Neural progenitor cell (in vitro differentiated cells): ENCODE measurements at regions not wholly inside any gene's neighbourhood (a gene's known extent, or its start where the extent isn't known, plus 50 kb on each side); places are given as distances from the start of the nearest gene placed in this dataset.

Source experiments
- DNase-seq: peaks from one replicate; pipeline ENCODE4 v3.0.0-alpha.2; 2016; ENCODE audit warnings: low spot score
- H2AFZ ChIP-seq: fragments of 200-600 bp; sonication (generic); replicated peaks from 2 replicates; pipeline ENCODE4 v1.6.1; 2016; ENCODE audit warnings: antibody characterized with exemption
- H3F3A ChIP-seq: fragments of 200-600 bp; sonication (generic); 2 replicates; pipeline ENCODE4 v1.6.1; 2016; ENCODE audit warnings: antibody characterized with exemption, low read depth
- H3K27ac ChIP-seq: fragments of 200-600 bp; sonication (generic); 2 replicates; pipeline ENCODE4 v1.5.1; 2016; ENCODE audit warnings: mild to moderate bottlenecking
- H3K27me3 ChIP-seq: fragments of 200-600 bp; sonication (generic); 2 replicates; pipeline ENCODE4 v1.6.1; 2016; ENCODE audit warnings: mild to moderate bottlenecking, moderate library complexity
- H3K36me3 ChIP-seq: fragments of 200-600 bp; sonication (generic); 2 replicates; pipeline ENCODE4 v1.5.1; 2016
- H3K4me1 ChIP-seq: fragments of 200-600 bp; sonication (generic); 2 replicates; pipeline ENCODE4 v1.6.1; 2016; ENCODE audit warnings: mixed run types
- H3K4me2 ChIP-seq: fragments of 200-600 bp; sonication (generic); 2 replicates; pipeline ENCODE4 v1.6.1; 2016
- H3K4me3 ChIP-seq: fragments of 200-600 bp; sonication (generic); 2 replicates; pipeline ENCODE4 v1.5.1; 2016
- H3K79me2 ChIP-seq: fragments of 200-600 bp; sonication (generic); 2 replicates; pipeline ENCODE4 v1.6.1; 2016; ENCODE audit warnings: low read depth
- H3K9ac ChIP-seq: fragments of 200-600 bp; sonication (generic); 2 replicates; pipeline ENCODE4 v1.6.1; 2016
- H3K9me3 ChIP-seq: fragments of 200-600 bp; sonication (generic); 2 replicates; pipeline ENCODE4 v1.5.1; 2016; ENCODE audit warnings: low read depth
- H4K20me1 ChIP-seq: fragments of 200-600 bp; sonication (generic); 2 replicates; pipeline ENCODE4 v1.6.1; 2016; ENCODE audit warnings: low read depth
- H3K27ac Mint-ChIP-seq: 3 replicates; pipeline ENCODE4 v1.8.0; 2021; ENCODE audit warnings: mixed read lengths
- H3K27me3 Mint-ChIP-seq: 2 replicates; pipeline ENCODE4 v1.8.0; 2022; ENCODE audit warnings: low read depth, mild to moderate bottlenecking, inconsistent platforms, moderate library complexity, mixed read lengths; ENCODE audit not compliant: insufficient read depth
- H3K36me3 Mint-ChIP-seq: 3 replicates; pipeline ENCODE4 v1.8.0; 2021; ENCODE audit warnings: mixed read lengths
- H3K4me1 Mint-ChIP-seq: 3 replicates; pipeline ENCODE4 v1.8.0; 2021; ENCODE audit warnings: mixed read lengths
- H3K4me3 Mint-ChIP-seq: 3 replicates; pipeline ENCODE4 v1.8.0; 2021; ENCODE audit warnings: mild to moderate bottlenecking, moderate library complexity, mixed read lengths
- H3K9me3 Mint-ChIP-seq: 3 replicates; pipeline ENCODE4 v1.8.0; 2020; ENCODE audit warnings: mixed read lengths
- CTCF ChIP-seq: fragments of 200-600 bp; sonication (generic); IDR thresholded peaks from 2 replicates; pipeline ENCODE4 v1.5.1; 2017; ENCODE audit warnings: antibody characterized with exemption, mild to moderate bottlenecking
- EZH2 ChIP-seq: fragments of 200-600 bp; sonication (generic); IDR thresholded peaks from 2 replicates; pipeline ENCODE4 v1.6.1; 2017; ENCODE audit warnings: antibody characterized with exemption, mild to moderate bottlenecking, moderate library complexity
- EZH2phosphoT487 ChIP-seq: fragments of 200-600 bp; sonication (generic); IDR thresholded peaks from 2 replicates; pipeline ENCODE4 v1.6.1; 2017; ENCODE audit warnings: antibody characterized with exemption

DNA sequence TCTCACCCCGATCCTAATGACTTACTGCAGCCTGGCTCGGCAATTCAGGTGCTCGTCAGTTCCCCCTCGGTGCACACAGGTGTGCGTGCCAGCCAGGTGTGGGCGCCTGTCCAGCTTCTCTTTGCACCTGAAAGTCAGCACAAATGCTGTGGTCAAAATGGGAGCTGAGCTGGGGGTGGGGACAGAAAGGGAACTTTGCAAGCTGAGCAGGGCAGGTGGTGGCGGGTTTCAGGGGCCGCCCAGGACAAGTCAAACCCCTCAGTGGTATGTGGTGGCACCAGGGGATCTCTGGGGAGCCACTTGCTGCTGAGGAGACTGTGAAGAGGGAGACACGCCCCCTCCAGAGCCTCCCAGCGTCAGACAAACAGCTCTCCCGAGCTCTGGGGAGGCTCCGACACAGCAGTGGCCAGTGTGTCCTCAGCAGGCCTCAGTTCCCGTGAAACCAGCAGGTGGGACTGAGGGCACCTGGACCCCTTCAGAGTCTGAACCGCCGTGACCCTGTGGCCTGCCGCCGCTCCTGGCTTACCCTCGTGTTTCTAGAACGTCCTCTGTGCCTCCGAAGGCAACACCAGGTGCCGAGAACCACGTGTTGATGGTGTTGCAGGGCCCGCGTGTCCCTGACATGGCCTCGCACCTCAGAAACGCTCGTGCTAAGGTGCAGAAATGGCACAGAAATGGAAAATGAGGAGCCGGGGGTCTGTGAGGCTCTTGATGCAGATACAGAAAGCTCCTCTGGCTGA lies 233.5 kb upstream of the TNRC6C start:
- DNase-seq = no peak
- Histone ChIP-seq H3F3A (no peaks in the 10 kb centered on the region), H3K27me3 (no peaks in the 10 kb centered on the region), H3K9me3 (no peaks in the 10 kb centered on the region), H2AFZ (no peak overlapping the region), H3K4me3 (no peak overlapping the region), H3K4me2 (no peak overlapping the region), H3K9ac (no peak overlapping the region), H3K4me1 (peaks cover 6% of the 10 kb centered on the region), H4K20me1 (no peaks in the 10 kb centered on the region), H3K36me3 (no peaks in the 10 kb centered on the region), H3K27ac (no peak overlapping the region), H3K79me2 (no peaks in the 10 kb centered on the region)
- H3K9me3 Mint-ChIP-seq = peaks cover 18% of the 10 kb centered on the region
- no peak overlapping the region for H3K27ac Mint-ChIP-seq
- no peaks in the 10 kb centered on the region for H3K36me3 Mint-ChIP-seq
- TF ChIP-seq CTCF (no peak), EZH2phosphoT487 (no peak), EZH2 (no peak)
- H3K27me3 Mint-ChIP-seq = peaks cover 10% of the 10 kb centered on the region
- H3K4me3 Mint-ChIP-seq = no peak overlapping the region
- peaks cover 30% of the 10 kb centered on the region for H3K4me1 Mint-ChIP-seq

DNA sequence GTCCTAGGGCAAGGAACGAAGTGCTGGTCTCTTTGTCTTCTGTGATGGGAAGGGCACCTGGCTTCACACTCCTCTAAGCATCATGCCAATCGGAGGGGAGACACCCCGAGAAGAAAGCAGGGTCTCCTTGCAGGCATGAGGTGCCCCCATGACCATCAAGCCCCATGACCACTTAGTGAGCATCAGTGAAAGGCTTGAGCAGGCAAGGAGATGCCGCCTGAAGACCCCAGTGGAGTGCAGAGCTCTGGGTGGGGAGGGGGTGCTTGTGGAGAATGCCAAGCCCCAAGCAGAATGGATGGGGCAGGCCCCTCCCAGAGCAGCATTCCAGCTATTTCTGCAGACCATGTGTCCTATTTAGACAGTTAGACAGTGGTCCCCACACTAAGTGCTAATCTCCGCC lies 232.7 kb upstream of the TNRC6C start:
- Histone ChIP-seq H3K4me3 (no peak overlapping the region), H3K4me1 (peaks cover 6% of the 10 kb centered on the region), H3K4me2 (no peak overlapping the region), H3K27me3 (no peaks in the 10 kb centered on the region), H3F3A (no peaks in the 10 kb centered on the region), H3K9ac (no peak overlapping the region), H2AFZ (no peak overlapping the region), H3K27ac (no peak overlapping the region), H3K9me3 (no peaks in the 10 kb centered on the region), H3K79me2 (no peaks in the 10 kb centered on the region), H3K36me3 (no peaks in the 10 kb centered on the region), H4K20me1 (no peaks in the 10 kb centered on the region)
- Mint-ChIP-seq H3K27ac (peak overlapping the region; percentile 29), H3K9me3 (peaks cover 20% of the 10 kb centered on the region), H3K4me1 (peaks cover 30% of the 10 kb centered on the region), H3K27me3 (peaks cover 7% of the 10 kb centered on the region), H3K4me3 (no peak overlapping the region), H3K36me3 (no peaks in the 10 kb centered on the region)
- no peak for TF ChIP-seq CTCF
- TF ChIP-seq EZH2phosphoT487 = no peak
- TF ChIP-seq EZH2 = no peak
- no peak for DNase-seq

GRCh38 chr17:77726549-77727006 lies 231.9 kb upstream of the TNRC6C start:
- Histone ChIP-seq H2AFZ (no peak overlapping the region), H3K9ac (no peak overlapping the region), H4K20me1 (no peaks in the 10 kb centered on the region), H3K36me3 (peaks cover 5% of the 10 kb centered on the region), H3K27ac (no peak overlapping the region), H3F3A (no peaks in the 10 kb centered on the region), H3K79me2 (no peaks in the 10 kb centered on the region), H3K4me2 (no peak overlapping the region), H3K4me3 (no peak overlapping the region), H3K4me1 (peaks cover 6% of the 10 kb centered on the region), H3K9me3 (no peaks in the 10 kb centered on the region), H3K27me3 (no peaks in the 10 kb centered on the region)
- no peak overlapping the region for H3K4me3 Mint-ChIP-seq
- H3K36me3 Mint-ChIP-seq = no peaks in the 10 kb centered on the region
- DNase-seq = no peak
- H3K4me1 Mint-ChIP-seq = peaks cover 30% of the 10 kb centered on the region
- TF ChIP-seq EZH2 (no peak), EZH2phosphoT487 (no peak), CTCF (no peak)
- H3K27ac Mint-ChIP-seq = peak overlapping the region; percentile 42
- peaks cover 17% of the 10 kb centered on the region for H3K9me3 Mint-ChIP-seq
- peaks cover 7% of the 10 kb centered on the region for H3K27me3 Mint-ChIP-seq
